ENCODE measurements at regions not wholly inside any gene's neighbourhood (a gene's known extent, or its start where the extent isn't known, plus 50 kb on each side); places are given as distances from the start of the nearest gene placed in this dataset.

DNA sequence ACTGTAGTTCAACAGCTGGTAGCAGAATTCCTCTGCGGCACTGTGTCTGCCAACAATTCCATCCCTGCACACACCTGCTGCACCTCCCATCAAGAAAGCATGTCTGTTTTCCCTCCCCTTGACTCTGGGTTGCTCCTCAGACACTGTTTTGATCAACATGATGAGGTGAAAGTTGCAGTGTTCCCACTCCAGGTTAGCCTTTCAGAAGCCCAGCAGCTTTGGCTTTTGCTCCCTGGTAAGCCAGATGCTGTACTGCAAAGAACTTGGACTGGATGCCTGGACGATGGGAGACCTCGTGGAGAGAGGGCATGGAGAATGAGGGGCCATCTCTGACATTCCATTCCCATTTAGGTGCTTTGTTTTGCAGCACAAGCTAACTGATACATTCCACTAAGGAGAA, 79.1 kb upstream of the MAFB start:
- no peak for ATAC-seq
- intact Hi-C loops (cut with DNase I) = no loop called here
- no peaks in the 10 kb centered on the region for H3K27me3 ChIP-seq
- H3K9me3 ChIP-seq = no peaks in the 10 kb centered on the region
- H3K4me3 ChIP-seq = no peak overlapping the region
- no peak overlapping the region for H3K27ac ChIP-seq
- H3K4me1 ChIP-seq = no peaks in the 10 kb centered on the region
- no peak for TF ChIP-seq CTCF (IDR thresholded peaks at IDR 0.05)
- no peaks in the 10 kb centered on the region for H3K36me3 ChIP-seq
- DNase-seq = no peak
- WGBS, 2 donors = 43 to 66% methylated on average over 3 of the region's 3 CpGs
- FAIRE-seq = no peak

DNA sequence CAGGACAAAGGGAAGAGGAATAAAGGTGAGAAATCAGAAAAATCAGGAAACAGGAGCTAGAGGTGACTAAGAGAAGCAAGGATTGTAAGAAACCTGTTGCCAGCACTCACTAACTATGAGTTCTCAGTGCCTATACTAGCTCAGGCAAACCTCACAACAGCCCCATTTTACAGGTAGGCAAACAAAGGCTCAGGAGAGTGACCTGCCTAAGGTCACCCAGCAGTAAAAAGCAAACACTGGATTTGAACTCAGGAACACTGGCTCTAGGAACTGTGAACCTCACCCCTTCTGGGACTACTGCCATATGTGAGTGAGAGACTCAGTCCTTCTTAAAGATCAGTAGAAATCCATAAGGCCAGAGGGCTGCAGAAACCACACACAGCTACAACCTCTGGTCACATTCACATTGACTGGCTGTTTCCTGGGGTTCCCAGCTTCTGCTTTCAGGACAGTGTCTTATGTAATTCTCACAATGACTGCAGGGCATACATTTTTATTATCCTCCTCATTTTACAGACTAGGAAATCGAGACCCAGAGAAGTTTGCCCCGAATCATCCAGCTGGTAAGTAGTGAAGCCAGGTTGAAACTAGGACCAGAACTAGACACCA, 80.7 kb upstream of the MAFB start:
- Histone ChIP-seq H3K36me3 (no peaks in the 10 kb centered on the region), H3K27ac (no peak overlapping the region), H3K4me3 (no peak overlapping the region), H3K27me3 (no peaks in the 10 kb centered on the region), H3K9me3 (no peaks in the 10 kb centered on the region), H3K4me1 (no peaks in the 10 kb centered on the region)
- intact Hi-C loops (cut with DNase I) = no loop called here
- DNase-seq (no peak), ATAC-seq (peak in 2 of 4 donors; percentile 56 to 71), FAIRE-seq (no peak)
- no peak for TF ChIP-seq CTCF (IDR thresholded peaks at IDR 0.05)
- WGBS, 2 donors = 61 to 79% methylated on average over 2 of the region's 2 CpGs

- FAIRE-seq = no peak
- 55 to 65% methylated on average over 13 of the region's 13 CpGs for WGBS, 2 donors
These were observed 81.7 kb upstream of the MAFB start for GRCh38 chr20:40770564-40771307.

GRCh38 chr20:40771308-40771610, 82.2 kb upstream of the MAFB start:
- intact Hi-C loops (cut with DNase I) = no loop called here
- no peaks in the 10 kb centered on the region for H3K9me3 ChIP-seq
- no peak overlapping the region for H3K4me3 ChIP-seq
- no peak for TF ChIP-seq CTCF (IDR thresholded peaks at IDR 0.05)
- ATAC-seq = no peak
- no peaks in the 10 kb centered on the region for H3K36me3 ChIP-seq
- no peaks in the 10 kb centered on the region for H3K4me1 ChIP-seq
- H3K27ac ChIP-seq = no peak overlapping the region
- no peak for FAIRE-seq
- 73 to 79% methylated on average over 4 of the region's 4 CpGs for WGBS, 2 donors
- no peak for DNase-seq
- H3K27me3 ChIP-seq = no peaks in the 10 kb centered on the region

More at GRCh38 chr20:40770564-40771307, 81.7 kb upstream of the MAFB start:
- no peaks in the 10 kb centered on the region for H3K27me3 ChIP-seq
- peak in 1 of 6 donors; percentile 35 for DNase-seq
- H3K9me3 ChIP-seq = no peaks in the 10 kb centered on the region
- no peaks in the 10 kb centered on the region for H3K36me3 ChIP-seq
- intact Hi-C loops (cut with DNase I) = no loop called here
- no peak overlapping the region for H3K4me3 ChIP-seq
- H3K27ac ChIP-seq = no peak overlapping the region
- TF ChIP-seq CTCF (IDR thresholded peaks at IDR 0.05) = no peak
- H3K4me1 ChIP-seq = no peaks in the 10 kb centered on the region
- peak in 2 of 4 donors; percentile 63 to 82 for ATAC-seq

DNA sequence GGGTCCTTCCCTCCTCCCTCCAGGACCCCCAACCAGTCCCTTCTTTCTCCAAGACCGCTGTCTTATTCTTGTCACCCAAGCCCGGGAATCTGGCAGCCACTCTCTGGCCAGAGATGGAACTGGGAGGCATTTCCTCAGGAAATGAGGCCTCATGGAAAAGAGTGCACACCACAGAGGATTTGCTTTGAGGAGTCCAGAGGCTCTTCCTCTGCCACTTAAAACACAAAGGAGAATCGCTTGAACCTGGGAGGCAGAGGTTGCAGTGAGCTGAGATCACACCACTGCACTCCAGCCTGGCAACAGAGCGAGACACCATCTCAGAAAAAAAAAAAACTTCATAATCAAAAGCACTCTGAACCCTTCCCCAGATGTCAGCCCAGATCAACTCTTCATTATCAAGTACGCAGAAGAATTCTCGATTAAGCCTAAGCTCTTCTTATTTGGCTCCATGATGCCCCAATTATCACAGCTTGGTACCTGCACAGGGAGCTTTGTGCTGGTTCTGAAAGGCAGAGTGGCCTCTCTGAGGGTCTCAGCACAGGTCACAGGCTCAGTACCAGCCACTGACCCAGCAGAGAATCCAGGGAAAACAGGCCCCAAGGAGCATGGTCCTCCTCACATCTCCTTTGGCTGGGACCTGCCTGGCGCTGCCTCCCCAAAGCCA, 82.9 kb upstream of the MAFB start:
- 85 to 86% methylated on average over 7 of the region's 7 CpGs for WGBS, 2 donors
- Histone ChIP-seq H3K4me3 (no peak overlapping the region), H3K36me3 (no peaks in the 10 kb centered on the region)

More for the DNA sequence above, 82.9 kb upstream of the MAFB start:
- H3K27me3 ChIP-seq = no peaks in the 10 kb centered on the region
- H3K4me1 ChIP-seq = no peaks in the 10 kb centered on the region
- DNase-seq (no peak), FAIRE-seq (no peak), ATAC-seq (no peak)
- TF ChIP-seq CTCF (IDR thresholded peaks at IDR 0.05) = no peak
- no peak overlapping the region for H3K27ac ChIP-seq
- no peaks in the 10 kb centered on the region for H3K9me3 ChIP-seq
- intact Hi-C loops (cut with DNase I) = no loop called here
